Tibial nerve (tissue), 4 donors: ENCODE measurements at regions not wholly inside any gene's neighbourhood (a gene's known extent, or its start where the extent isn't known, plus 50 kb on each side); places are given as distances from the start of the nearest gene placed in this dataset.

Experiments used
- DNase-seq, 2 donors: peaks; one replicate each; pipeline ENCODE4 v3.0.0-alpha.2; 2019; ENCODE audit warnings: low spot score in 2 of 2
- H3K27ac ChIP-seq, 4 donors: fragments of 200-600 bp; sonication (generic) in 3 of 4; one replicate each; pipeline ENCODE4 v1.5.1; 2017 to 2019; ENCODE audit warnings: mild to moderate bottlenecking in 1 of 4
- H3K27me3 ChIP-seq, 2 donors: fragments of 200-600 bp; sonication (generic) in 1 of 2; one replicate each; pipeline versions ENCODE4 v1.5.1 to v1.6.0; 2017 to 2019
- H3K36me3 ChIP-seq, 3 donors: fragments of 200-600 bp; sonication (generic); one replicate each; pipeline ENCODE4 v1.5.1; 2018 to 2019
- H3K4me1 ChIP-seq, 4 donors: fragments of 200-600 bp; sonication (generic) in 3 of 4; one replicate each; pipeline ENCODE4 v1.5.1; 2017 to 2019
- H3K4me3 ChIP-seq, 4 donors: fragments of 200-600 bp; sonication (generic) in 3 of 4; one replicate each; pipeline ENCODE4 v1.5.1; 2017 to 2019; ENCODE audit warnings: mild to moderate bottlenecking in 1 of 4, moderate library complexity in 1 of 4
- H3K9me3 ChIP-seq, 4 donors: fragments of 200-600 bp; sonication (generic) in 3 of 4; one replicate each; pipeline ENCODE4 v1.5.1; 2017 to 2019
- EP300 ChIP-seq, 2 donors: sonication (generic); formaldehyde crosslinking; IDR thresholded peaks; one replicate each; pipeline ENCODE4 v1.6.1; 2017; ENCODE audit warnings: antibody characterized with exemption in 2 of 2, mild to moderate bottlenecking in 1 of 2
- POLR2A ChIP-seq, 2 donors: fragments of 450-650 bp; IDR thresholded peaks; one replicate each; pipeline ENCODE4 v1.6.1; 2017; ENCODE audit warnings: antibody characterized with exemption in 2 of 2, mild to moderate bottlenecking in 2 of 2, moderate library complexity in 2 of 2
- WGBS, 2 donors: methylation state at CpG; one replicate each; pipeline ENCODE4 v1.1.5; 2018; 5-methylcytosine and 5-hydroxymethylcytosine counted together
- TF ChIP-seq, protein P1 (sequence below), 5 experiments: fragments of 200-600 bp in 3 of 5; fragments of 450-650 bp in 2 of 5; sonication (generic) in 3 of 5; IDR thresholded peaks; one replicate each; pipeline ENCODE4 v1.5.1; 2016 to 2019; ENCODE audit warnings: antibody characterized with exemption in 5 of 5, mild to moderate bottlenecking in 3 of 5, moderate library complexity in 2 of 5

DNA sequence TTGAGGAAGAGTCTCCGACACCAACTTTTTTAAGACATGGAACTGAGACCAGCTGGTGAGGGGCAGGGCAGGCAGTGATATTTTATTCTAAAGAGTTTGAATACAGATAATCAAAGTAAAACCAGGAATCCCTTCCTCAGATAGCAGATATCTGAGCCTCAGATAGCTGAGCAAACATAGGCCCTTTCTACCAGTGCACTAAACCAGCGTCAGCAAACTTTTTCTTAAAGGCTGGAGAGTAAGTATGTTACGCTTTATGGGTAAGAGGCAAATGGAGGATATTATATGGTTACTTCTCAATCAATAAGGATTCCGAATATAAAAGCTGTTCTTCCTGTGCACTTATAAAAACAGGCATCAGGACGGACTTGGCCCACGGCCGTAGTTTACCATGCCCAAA lies 73.9 kb downstream of the WNT5A start:
- DNase-seq, result no peak
- 76 to 87% methylated on average over 7 of the region's 7 CpGs for WGBS, 2 donors
- H3K36me3 ChIP-seq, result no peaks in the 10 kb centered on the region
- H3K9me3 ChIP-seq, result peaks cover 0 to 5% (median 0%) of the 10 kb centered on the region in 4 donors
- no peaks in the 10 kb centered on the region for H3K27me3 ChIP-seq
- no peaks in the 10 kb centered on the region for H3K4me1 ChIP-seq
- TF ChIP-seq, protein P1, sequence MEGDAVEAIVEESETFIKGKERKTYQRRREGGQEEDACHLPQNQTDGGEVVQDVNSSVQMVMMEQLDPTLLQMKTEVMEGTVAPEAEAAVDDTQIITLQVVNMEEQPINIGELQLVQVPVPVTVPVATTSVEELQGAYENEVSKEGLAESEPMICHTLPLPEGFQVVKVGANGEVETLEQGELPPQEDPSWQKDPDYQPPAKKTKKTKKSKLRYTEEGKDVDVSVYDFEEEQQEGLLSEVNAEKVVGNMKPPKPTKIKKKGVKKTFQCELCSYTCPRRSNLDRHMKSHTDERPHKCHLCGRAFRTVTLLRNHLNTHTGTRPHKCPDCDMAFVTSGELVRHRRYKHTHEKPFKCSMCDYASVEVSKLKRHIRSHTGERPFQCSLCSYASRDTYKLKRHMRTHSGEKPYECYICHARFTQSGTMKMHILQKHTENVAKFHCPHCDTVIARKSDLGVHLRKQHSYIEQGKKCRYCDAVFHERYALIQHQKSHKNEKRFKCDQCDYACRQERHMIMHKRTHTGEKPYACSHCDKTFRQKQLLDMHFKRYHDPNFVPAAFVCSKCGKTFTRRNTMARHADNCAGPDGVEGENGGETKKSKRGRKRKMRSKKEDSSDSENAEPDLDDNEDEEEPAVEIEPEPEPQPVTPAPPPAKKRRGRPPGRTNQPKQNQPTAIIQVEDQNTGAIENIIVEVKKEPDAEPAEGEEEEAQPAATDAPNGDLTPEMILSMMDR (IDR thresholded peaks at IDR 0.05), result no peak
- TF ChIP-seq EP300 (IDR thresholded peaks at IDR 0.05) (no peak), POLR2A (IDR thresholded peaks at IDR 0.05) (no peak)
- H3K27ac ChIP-seq, result no peak overlapping the region
- H3K4me3 ChIP-seq, result no peak overlapping the region

DNA sequence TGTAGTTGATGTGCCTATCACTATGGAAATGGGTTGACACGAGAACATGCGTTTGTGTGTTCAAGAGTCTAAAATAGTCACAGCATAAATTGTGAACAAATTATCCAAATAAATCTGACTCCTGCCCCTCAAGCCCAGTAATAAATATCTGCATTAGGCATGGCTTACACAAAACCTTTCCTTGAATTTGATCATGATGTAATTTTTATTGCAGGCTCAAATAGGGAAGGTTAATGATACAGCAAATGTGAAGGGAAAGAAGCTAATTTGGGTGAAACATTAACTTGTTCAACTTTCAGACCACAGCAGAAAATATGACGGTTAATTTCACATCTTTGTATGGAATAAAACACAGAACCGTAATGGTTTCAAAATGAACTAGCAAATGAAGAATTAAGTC lies 74.6 kb downstream of the WNT5A start:
- WGBS, 2 donors, result 81 to 89% methylated on average over 4 of the region's 4 CpGs
- Histone ChIP-seq H3K36me3 (no peaks in the 10 kb centered on the region), H3K4me1 (no peaks in the 10 kb centered on the region), H3K9me3 (no peaks in the 10 kb centered on the region), H3K4me3 (no peak overlapping the region), H3K27ac (no peak overlapping the region), H3K27me3 (no peaks in the 10 kb centered on the region)
- no peak for DNase-seq
- TF ChIP-seq, protein P1 (IDR thresholded peaks at IDR 0.05), result no peak
- no peak for TF ChIP-seq EP300 (IDR thresholded peaks at IDR 0.05)
- no peak for TF ChIP-seq POLR2A (IDR thresholded peaks at IDR 0.05)

DNA sequence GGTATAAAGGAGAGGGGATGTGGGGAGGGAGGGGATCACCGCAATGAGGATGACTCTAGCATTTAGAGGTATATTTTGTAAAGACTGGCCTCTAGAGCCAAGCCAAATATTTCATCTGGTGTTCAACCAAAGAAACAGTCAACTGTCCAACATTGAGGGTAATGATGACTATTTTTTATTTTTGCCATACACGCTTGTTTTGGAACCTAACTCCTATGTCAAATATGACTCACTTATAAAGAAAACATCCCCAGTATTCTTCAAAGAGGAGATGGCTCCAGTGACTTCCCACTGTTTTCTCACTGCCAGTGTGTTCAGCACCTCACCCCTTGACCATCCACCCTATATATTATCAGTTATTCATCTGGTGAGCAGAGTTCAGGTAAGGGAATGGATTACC lies 77.3 kb downstream of the WNT5A start:
- TF ChIP-seq POLR2A (IDR thresholded peaks at IDR 0.05), result no peak
- TF ChIP-seq, protein P1 (IDR thresholded peaks at IDR 0.05), result no peak
- TF ChIP-seq EP300 (IDR thresholded peaks at IDR 0.05), result no peak
- Histone ChIP-seq H3K36me3 (no peaks in the 10 kb centered on the region), H3K27ac (no peak overlapping the region), H3K27me3 (no peaks in the 10 kb centered on the region), H3K9me3 (peaks cover 0 to 15% (median 0%) of the 10 kb centered on the region in 4 donors), H3K4me1 (no peaks in the 10 kb centered on the region), H3K4me3 (no peak overlapping the region)
- DNase-seq, result no peak
- WGBS, 2 donors, result 88 to 89% methylated on average over 2 of the region's 2 CpGs

DNA sequence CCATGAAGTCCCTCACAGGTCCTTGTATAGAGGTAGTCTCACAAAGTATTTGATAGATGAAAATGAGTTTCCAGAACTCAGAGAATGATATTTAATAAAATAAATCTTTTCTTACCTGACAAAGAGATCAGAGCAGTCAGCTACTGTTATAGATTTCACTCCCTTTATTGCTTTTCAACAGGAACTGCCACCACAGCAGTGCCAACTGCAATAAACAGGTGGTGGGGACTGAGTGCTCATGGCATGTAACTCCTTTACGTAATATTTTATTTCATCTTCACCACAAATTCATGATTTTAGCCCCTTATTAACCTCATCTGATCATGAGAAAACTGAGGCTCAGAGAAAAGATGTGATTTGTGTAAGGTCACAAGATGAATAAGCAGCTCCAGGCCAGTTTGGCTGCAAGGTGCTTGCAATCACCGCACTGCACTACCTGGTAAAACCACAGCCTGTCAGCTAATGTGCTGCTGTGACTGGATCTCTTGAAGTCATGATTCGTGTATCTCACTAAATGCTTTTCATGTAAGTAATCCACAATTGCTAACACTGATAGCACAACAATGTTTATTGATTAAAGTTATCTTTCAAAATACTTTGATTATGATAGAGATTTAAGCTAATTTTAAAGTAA lies 78.8 kb downstream of the WNT5A start:
- WGBS, 2 donors, result 82 to 88% methylated on average over 3 of the region's 3 CpGs
- TF ChIP-seq, protein P1 (IDR thresholded peaks at IDR 0.05), result no peak
- TF ChIP-seq EP300 (IDR thresholded peaks at IDR 0.05) (no peak), POLR2A (IDR thresholded peaks at IDR 0.05) (no peak)
- H3K36me3 ChIP-seq, result no peaks in the 10 kb centered on the region
- H3K27ac ChIP-seq, result no peak overlapping the region
- no peak overlapping the region for H3K4me3 ChIP-seq
- H3K4me1 ChIP-seq, result no peaks in the 10 kb centered on the region
- peaks cover 0 to 15% (median 0%) of the 10 kb centered on the region in 4 donors for H3K9me3 ChIP-seq
- no peaks in the 10 kb centered on the region for H3K27me3 ChIP-seq
- no peak for DNase-seq

DNA sequence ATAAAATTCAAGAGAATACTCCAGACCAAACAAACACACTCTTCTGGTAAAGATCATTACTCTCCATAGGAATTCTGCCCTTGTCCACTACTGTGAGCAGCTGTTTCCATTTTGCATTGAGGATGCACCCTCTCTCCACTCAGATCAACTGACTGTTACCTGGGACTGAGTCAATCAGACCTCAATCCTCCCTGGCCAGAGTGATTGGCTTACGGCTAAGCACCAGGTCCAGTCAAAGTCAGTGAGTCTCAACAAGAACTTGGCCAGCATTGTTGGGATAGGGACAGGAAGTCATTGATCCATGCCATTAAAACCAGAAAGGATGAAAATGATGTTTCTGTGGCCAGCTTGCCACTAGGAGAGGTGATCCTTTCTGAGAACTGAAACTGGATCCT lies 79.7 kb downstream of the WNT5A start:
- peaks cover 0 to 15% (median 0%) of the 10 kb centered on the region in 4 donors for H3K9me3 ChIP-seq
- H3K4me3 ChIP-seq, result no peak overlapping the region
- H3K27me3 ChIP-seq, result no peaks in the 10 kb centered on the region
- no peaks in the 10 kb centered on the region for H3K36me3 ChIP-seq
- H3K4me1 ChIP-seq, result no peaks in the 10 kb centered on the region
- 100% methylated on average over 1 of the region's 1 CpG for WGBS, 2 donors
- DNase-seq, result no peak
- TF ChIP-seq POLR2A (IDR thresholded peaks at IDR 0.05), result no peak
- no peak overlapping the region for H3K27ac ChIP-seq
